GM21367 (cell line): ENCODE measurements at regions not wholly inside any gene's neighbourhood (a gene's known extent, or its start where the extent isn't known, plus 50 kb on each side); places are given as distances from the start of the nearest gene placed in this dataset.
"Not testable (repeated sequence)": the region's sequence is repeated elsewhere in the genome, so short reads cannot be mapped to it uniquely, and the experiment has no call there.

Experiments
- ATAC-seq: cut with Tn5 transposase; IDR thresholded peaks from one replicate; pipeline ENCODE4 v1.9.1; 2021; ENCODE audit not compliant: unreplicated experiment

- not testable (repeated sequence) for ATAC-seq
Measured at GRCh38 chrY:3367535-3367934, 211.3 kb upstream of the TGIF2LY start.

DNA sequence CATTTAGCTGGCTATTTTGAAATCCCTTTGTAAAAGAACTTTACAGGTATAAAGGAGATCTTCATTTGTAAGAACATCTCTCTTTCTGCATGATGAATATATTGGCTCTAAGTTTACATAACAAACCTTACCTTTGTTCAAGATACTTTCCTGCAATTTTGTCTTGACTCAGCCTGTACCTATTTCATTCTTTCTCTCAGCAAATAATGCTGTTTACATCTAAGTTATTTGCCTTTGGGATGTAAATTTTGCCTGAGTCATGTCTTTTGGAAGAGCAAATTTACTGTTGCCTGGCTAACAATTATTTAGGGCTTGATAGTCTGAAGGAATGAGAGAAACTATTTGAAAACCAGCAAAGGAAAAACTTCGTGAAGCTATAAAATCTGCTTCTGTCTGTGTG, 210.4 kb upstream of the TGIF2LY start:
- ATAC-seq: not testable (repeated sequence)

DNA sequence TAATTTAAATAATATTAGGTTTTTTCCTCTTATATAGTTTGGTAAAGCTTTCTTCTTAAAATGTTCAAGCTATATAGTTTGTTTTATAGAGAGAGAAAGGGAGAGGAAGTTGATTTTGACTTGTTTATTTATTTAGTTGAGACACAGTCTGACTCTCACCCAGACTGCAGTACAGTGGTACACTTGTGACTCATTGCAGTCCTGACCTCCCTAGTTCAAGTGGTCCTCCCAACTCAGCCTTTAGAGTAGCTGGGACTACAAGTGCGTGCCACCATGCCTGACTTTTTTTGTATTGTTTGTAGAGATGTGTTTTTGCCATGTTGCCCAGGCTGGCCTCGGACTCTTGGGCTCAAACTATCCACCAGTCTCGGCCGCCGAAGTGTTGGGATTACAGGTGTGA, 187.4 kb upstream of the TGIF2LY start:
- ATAC-seq: not testable (repeated sequence)

DNA sequence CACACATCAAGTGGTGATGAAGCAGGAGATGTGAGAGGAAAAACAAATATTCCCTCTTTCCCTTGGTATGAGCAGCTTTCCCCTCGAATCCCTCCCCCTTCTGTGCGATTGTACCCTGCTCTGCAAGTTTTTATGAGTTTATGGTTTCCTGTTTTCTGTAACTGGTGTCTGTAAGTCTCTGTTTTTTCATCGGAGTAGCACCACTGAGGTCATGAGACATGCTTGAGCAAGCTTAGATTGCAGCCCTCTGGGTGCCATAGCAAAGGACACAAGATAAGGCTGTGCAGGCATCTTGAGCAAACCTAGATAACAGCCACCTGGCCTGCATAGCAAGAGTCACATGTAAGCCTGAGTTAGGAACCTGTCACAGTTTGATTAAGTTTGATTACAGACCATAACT, 174.6 kb upstream of the TGIF2LY start:
- ATAC-seq: not testable (repeated sequence)

DNA sequence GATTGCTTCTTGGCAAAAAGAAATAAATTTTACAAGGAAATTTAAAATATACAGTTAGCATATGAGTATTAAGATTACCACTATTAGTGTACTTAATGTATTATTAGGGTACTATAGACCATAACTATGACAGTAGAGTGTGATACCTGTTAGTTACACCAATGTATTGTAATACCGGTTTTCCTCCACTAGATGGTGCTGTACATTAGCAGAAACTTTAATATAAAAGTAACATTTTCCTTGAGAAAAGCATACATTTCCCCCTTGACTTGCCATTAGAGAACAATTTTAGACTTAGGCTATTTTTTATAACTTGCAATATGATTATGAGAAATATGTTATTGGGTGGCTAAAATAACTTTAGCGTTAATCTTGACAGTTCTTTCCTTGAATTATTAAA, 173.3 kb upstream of the TGIF2LY start:
- not testable (repeated sequence) for ATAC-seq

DNA sequence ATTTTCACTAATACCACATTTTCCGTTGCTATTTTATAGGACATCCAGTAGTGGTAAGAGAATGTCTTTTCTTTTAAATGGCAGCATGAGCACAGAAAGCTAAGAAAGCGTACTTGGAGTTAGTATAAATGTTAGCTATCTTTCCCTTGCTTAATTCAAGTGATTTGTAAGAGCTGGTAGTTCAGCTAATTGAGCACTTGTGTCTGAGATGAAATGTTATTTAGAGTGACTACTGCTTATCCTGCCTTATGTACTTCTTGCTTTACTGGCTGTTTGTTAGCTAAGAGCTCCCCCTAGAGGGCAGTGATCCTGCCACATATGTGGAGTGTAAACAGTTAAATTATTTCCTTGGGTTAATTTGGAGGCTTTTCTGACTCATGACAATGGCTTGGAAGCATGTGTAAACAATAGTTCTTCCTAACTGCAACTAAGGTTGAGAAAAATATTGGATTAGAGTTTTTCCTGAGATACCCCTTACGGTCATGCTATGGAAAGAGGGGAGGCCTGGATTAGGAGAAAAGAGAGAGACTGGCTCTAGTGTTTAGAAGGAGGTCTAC, 171.9 kb upstream of the TGIF2LY start:
- not testable (repeated sequence) for ATAC-seq

- ATAC-seq: not testable (repeated sequence)
Measured at GRCh38 chrY:3410322-3410892, 168.5 kb upstream of the TGIF2LY start.
